ENCODE measurements at regions not wholly inside any gene's neighbourhood (a gene's known extent, or its start where the extent isn't known, plus 50 kb on each side); places are given as distances from the start of the nearest gene placed in this dataset.

GRCh38 chr1:222301652-222302051 is 246.3 kb downstream of the HHIPL2 start:
- no peak for DNase-seq (ENCODE audit: low read depth)

- DNase-seq (ENCODE audit: low read depth), result no peak
Measured at GRCh38 chr1:222299524-222299923, 248.4 kb downstream of the HHIPL2 start.

DNA sequence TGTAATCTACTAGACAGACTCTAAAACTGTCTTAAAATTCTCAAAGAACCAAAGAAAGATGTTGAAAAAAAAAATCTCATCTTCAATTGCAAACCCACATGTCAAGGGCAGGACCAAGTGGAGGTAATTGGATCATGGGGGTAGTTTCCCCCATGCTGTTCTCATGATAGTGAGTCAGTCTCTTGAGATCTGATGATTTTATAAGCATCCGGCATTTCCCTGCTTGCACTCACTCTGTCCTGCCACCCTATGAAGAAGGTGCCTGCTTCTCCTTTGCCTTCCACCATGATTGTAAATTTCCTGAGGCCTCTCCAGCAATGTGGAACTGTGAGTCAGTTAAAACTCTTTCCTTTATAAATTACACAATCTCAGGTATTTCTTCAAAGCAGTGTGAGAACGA is 257.0 kb downstream of the HHIPL2 start:
- DNase-seq (ENCODE audit: low read depth), result no peak

DNA sequence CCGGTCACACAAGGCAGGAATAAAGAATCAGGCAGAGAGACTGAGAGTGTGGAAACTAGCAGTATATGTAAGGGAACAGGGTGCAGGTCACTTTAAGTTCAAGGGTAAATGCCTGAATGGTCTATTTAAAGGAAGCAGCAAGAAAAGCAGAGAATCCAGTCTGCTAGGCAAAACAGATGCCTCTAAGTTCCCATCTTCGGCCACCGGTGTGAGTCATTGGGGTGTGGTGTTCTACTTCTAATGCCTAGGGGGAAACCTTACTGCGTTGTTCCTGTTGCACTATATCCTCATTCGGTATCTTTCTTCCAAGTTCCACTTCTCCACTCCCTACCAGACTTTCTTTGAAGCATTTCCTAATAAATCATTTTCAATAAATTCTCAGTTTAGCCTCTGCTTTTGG is 259.9 kb downstream of the HHIPL2 start:
- peak; percentile 64 for DNase-seq (ENCODE audit: low read depth)

DNA sequence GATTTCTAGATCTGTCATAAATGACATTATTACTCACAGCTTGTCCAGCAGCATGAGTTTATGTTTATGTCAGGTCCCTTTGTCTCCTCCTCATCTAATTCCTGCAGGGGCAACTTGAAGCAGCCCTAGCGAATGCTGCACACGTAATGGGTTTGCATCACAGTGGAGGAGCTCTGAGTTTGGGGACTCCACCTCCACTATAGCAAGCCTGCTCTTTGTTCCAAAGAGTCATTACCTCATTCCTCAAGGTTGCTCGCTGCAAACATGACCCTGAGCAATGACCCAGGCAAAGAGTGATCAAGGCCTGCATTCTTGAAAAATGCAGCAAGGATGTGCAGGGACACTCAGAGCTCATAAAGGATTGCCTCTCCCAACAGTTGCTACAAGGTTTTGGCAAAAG is 261.9 kb downstream of the HHIPL2 start:
- no peak for DNase-seq (ENCODE audit: low read depth)

DNA sequence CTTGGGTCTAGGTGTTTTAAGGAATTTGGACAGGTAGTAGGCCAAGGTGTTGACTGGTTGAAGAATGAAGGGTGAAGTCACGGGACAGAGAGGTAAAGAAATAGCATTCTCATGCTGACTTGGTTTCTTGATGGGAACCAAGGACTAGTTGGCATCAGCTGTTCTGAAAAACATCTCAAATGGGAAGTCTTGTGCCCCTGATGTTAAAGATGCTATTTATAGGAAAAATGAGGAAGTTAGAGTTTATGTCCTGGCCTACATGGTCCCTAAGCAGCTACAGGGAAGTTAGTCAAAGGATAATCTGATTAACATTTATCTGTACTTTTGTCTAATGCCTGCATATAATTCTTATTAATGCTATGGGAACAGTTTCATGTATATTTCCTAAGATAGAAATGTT is 262.4 kb downstream of the HHIPL2 start:
- no peak for DNase-seq (ENCODE audit: low read depth)

DNA sequence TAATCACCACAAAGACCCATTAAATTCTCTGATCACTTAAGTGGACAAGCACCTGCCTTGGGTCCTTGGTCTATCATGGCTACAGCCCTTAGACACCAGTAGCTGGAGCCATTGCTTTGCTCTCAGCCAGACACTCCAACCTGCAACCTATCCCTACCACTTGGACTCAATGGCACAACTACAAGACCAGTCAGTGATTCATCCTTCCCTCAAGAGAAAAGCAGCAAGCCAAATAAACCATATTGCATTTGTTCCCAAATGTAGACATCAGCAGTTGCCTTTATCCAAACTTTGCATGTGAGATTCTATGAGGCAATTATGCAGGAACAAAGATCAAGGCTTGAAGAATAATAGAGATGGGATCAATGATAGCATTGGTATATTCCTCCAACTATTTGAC is 263.4 kb downstream of the HHIPL2 start:
- no peak for DNase-seq (ENCODE audit: low read depth)

GRCh38 chr1:222283147-222283768 is 264.6 kb downstream of the HHIPL2 start:
- DNase-seq (ENCODE audit: low read depth), result peak; percentile 63

GRCh38 chr1:222279591-222279990 is 268.3 kb downstream of the HHIPL2 start:
- DNase-seq (ENCODE audit: low read depth), result peak; percentile 81

DNA sequence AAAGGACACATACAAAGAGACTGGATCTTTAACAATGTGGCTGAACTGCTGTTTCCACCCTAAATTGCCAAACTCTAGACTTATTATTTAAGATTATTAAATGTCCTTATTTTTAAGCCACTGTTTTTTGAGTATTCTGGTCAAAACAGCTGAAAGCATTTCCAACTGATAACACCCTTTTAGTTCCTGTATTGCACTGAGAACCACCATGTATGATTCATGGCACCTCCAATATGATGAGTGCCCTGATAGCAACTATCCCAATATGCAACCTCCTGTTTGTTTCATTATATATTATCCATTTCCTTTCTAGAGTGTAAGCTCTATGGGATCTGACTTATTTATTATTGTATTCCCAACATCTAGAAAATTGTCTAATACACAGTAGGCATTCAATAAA is 269.4 kb downstream of the HHIPL2 start:
- DNase-seq (ENCODE audit: low read depth), result no peak

DNA sequence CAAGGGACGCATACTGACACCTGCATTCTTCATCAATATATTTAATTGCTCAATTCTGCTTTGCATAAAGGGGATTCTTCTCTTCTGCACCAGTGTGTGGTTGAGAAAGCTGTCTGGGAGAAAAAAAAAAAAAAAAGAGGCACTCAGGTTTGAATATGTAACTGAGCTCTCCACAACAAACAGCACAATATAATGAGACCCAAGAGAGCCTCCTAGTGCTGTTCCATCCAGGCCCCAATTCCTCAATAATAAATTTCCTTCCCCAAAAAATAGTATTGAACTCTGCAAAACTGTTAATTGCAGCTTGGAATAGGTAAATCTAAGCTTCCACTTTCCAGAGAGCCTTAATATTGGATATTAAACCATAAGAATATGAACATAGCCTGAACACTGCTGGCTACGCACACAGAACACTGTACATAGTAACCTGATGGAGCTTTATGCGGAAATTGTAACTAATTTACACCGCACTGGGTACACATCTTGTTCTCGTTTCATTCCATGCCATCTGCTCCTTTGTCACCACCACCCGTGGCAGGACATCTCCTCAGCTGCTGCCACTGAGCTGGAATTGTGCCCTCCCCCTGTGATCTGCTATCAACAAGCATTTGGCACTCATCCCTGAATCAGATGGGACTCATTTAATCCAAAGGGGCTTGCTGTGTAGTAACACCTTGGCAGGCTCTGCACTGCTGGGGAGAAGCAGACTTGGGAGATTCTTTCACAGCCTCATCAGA is 272.0 kb downstream of the HHIPL2 start:
- peak; percentile 86 for DNase-seq (ENCODE audit: low read depth)

GRCh38 chr1:222275001-222275728 is 272.7 kb downstream of the HHIPL2 start:
- DNase-seq (ENCODE audit: low read depth), result no peak

DNA sequence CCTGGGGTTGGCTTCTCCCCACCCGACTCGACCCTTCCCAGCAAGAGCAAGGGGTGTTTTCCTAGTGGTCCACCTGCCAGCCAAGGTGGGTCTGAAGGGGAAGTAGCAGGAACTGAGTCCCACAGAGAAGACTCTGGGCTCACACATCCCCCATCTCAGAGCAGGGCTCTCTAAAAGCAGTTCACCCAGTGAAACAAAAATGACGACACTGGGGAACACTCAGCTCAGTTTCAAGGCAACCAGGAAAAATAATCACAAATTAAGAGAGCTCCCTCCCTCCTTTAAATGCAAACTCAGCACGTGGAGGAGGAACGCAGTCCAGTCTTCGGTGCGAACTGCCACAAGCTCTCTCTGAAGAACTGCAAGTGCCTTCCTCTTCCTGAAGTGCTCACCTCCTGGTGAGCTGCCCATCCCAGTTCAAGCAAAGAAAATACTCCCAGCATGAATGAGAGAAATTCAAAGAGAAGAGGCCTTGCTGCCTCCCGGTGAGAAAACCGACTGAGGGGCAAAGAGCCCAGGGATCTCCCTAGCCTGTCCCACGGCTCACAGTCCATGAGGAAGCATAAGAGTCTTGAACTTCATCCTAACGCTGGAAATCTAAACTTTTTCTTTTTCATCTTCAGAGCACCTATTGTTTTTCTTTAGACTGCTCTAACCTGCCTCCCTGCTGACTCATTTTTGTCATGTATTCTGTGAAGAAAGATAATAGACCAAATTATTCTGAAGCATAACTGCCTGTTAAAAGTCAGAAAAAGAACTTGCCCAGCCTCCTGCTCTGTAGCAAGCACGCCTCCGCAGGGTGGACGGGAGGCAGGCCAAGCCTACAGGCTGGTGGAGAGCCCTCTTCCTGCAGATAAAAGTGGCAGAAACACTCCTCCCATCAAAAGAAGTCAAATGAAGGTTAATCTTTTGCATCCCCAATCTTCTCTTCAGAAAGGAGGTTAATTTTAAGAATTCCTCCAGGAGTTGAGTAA is 281.4 kb downstream of the HHIPL2 start:
- DNase-seq (ENCODE audit: low read depth), result no peak

- DNase-seq (ENCODE audit: low read depth), result peak; percentile 55
Measured at GRCh38 chr1:222263791-222264190, 284.1 kb downstream of the HHIPL2 start.

DNA sequence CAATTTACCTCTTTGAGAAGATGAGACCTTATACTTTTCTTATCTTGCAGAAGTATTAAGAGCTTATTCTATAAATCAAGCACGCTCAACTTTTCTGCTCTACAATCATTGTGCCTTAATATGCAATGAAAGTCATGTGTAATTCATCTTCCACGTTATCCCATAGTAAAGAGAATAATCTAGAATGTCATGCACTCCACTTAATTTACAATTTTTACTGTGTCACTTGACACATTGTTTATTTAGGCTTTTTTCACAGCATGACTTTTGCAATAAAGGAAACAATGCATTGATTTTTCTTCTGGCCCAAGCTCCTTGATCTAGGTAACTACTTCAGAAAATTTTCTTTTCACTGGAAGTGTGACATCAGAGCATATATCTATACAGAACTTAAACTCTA is 290.9 kb downstream of the HHIPL2 start:
- DNase-seq (ENCODE audit: low read depth), result no peak

GRCh38 chr1:222256058-222256457 is 291.8 kb downstream of the HHIPL2 start:
- no peak for DNase-seq (ENCODE audit: low read depth)

DNA sequence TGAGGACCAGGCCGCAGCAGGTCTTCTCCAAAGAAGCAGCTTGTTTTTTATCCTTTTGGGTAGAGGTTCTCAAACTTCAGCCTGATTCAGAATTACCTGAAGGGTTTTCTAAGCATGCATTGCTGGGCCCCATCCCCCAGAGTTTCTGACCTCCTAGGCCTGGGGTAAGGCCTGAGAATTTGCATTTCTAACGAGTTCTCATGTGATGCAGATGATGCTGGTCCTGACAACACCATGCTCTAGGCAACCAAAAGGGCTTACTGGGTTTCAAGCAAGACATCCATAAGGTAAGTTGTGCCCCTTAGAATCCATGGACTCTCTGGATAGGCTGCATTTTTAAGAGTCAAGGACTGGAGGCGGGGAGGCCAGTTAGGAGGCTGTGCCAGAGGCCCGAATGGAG is 295.1 kb downstream of the HHIPL2 start:
- no peak for DNase-seq (ENCODE audit: low read depth)

DNA sequence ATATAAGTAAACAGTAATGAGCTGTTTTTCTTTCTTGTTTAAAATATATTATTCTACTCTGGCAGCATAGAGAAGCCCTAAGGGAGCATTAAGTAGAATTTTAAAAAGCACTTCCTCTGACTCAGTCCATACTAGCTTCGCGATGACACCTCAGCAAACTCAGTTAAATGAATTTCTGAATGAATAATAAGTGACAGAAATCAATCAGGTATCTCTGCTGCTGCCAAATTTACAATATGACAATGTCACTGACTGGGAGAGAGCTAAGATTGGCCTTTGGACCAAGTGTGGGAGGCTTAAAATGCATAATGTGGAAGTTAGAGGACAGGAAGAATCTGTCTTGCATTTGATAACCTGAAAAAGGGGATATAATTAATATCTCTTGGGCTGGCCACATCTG is 296.1 kb downstream of the HHIPL2 start:
- DNase-seq (ENCODE audit: low read depth), result no peak

DNA sequence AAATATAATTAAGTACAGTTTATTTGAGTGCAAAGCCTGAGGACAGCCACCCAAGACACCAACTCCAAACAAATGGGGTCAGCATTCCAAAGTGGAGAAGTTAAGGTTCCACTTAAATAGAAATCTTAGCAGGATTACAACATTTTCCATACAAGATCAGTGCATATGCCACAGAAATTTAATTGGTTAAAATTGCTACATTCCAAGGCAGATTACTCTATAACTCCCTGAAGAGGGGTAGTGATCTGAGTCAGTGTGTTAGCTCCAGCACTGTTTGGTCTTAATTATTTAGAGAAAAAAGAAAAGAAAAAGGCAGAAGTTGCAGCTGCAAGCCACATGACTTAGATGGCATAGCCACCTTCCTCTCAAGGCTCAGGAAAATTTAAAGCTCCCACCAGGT is 297.5 kb downstream of the HHIPL2 start:
- no peak for DNase-seq (ENCODE audit: low read depth)

GRCh38 chr1:222247811-222248310 is 300.0 kb downstream of the HHIPL2 start:
- DNase-seq (ENCODE audit: low read depth), result no peak

DNA sequence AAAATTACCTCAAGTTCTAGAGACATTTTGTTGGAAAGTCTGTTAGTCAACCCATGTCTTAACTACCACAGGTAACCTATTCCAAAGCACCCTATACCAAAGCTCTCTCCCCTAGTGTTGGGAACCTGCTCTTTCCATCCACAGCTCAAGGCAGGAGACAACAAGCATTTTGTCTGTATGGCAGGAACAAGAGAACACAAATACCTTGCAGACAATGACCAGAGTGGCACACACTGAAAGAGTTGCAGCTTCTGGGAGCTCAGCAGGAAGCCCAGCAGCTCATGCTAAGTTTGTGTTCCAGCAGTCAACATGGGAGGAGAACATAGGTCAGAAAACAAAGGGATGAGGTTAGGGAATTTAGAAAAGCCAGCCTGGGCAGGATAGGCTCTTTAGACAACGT is 300.8 kb downstream of the HHIPL2 start:
- no peak for DNase-seq (ENCODE audit: low read depth)
